HepG2 (cell line): ENCODE measurements at regions not wholly inside any gene's neighbourhood (a gene's known extent, or its start where the extent isn't known, plus 50 kb on each side); places are given as distances from the start of the nearest gene placed in this dataset.

Experiments used
- ATAC-seq: fragments of 200-7000 bp; cut with Tn5 transposase; 3 replicates; pipeline ENCODE4 v1.9.1; 2020; ENCODE audit warnings: mild to moderate bottlenecking, moderate library complexity
- BruUV-seq: library from RNA; stranded (reverse); fragments of 400-500 nt; replicated peaks from 2 replicates; lab custom pipeline; 2021; lab: Mats Ljungman, UMichigan
- CTCF ChIA-PET: fragments of 300-600 bp; formaldehyde crosslinking; extraction: SDS; loops from one replicate; lab custom pipeline; 2021; ENCODE audit warnings: low total read pairs, inconsistent platforms, low intra/inter-chr PET ratio; lab: Yijun Ruan, JAX
- POLR2A ChIA-PET: fragments of 350-600 bp; sonication (Branson Sonifier 250); formaldehyde crosslinking; loops from one replicate; lab custom pipeline; 2020; ENCODE audit warnings: antibody characterized with exemption, inconsistent platforms; lab: Yijun Ruan, JAX
- DNase-seq: peaks from one replicate; pipeline ENCODE4 v3.0.0-alpha.2; 2015; ENCODE audit warnings: low spot score
- FAIRE-seq: peaks from 3 replicates; lab custom pipeline; 2011; peaks lifted over from hg19 to GRCh38; lab: Jason Lieb, UNC
- H2AFZ ChIP-seq: one replicate; pipeline ENCODE4 v1.6.1; 2011; ENCODE audit warnings: low read length, inconsistent platforms
- H3K27ac ChIP-seq: fragments of 300-600 bp; 3 replicates; pipeline ENCODE4 v1.8.0; 2011; ENCODE audit warnings: mixed run types, mild to moderate bottlenecking, mixed read lengths, low read length, inconsistent platforms; ENCODE audit not compliant: insufficient read depth; ENCODE audit errors: extremely low read length
- H3K27me3 ChIP-seq, 2 experiments: fragments of 200-600 bp in 1 of 2; 2 replicates in 1 of 2; 3 replicates in 1 of 2; pipeline versions ENCODE4 v1.6.0 to v1.8.0; 2011; ENCODE audit warnings: low read length in 2 of 2, mild to moderate bottlenecking in 2 of 2, moderate library complexity in 2 of 2, inconsistent platforms in 1 of 2; ENCODE audit not compliant: insufficient read depth in 2 of 2, control insufficient read depth in 1 of 2
- H3K36me3 ChIP-seq, 2 experiments: fragments of 200-600 bp in 1 of 2; replicated peaks in 1 of 2; 2 replicates in 1 of 2; 3 replicates in 1 of 2; pipeline versions ENCODE4 v1.5.1 to v1.8.0; 2011; ENCODE audit warnings: low read length in 2 of 2, inconsistent platforms in 1 of 2; ENCODE audit not compliant: insufficient read depth in 2 of 2, control insufficient read depth in 1 of 2
- H3K4me1 ChIP-seq: 2 replicates; pipeline ENCODE4 v1.5.1; 2012; ENCODE audit warnings: low read length, inconsistent platforms; ENCODE audit not compliant: insufficient read depth
- H3K4me2 ChIP-seq: 2 replicates; pipeline ENCODE4 v1.6.0; 2011; ENCODE audit warnings: low read depth, low read length, inconsistent platforms
- H3K4me3 ChIP-seq, 3 experiments: fragments of 200-600 bp in 1 of 3; sonication (generic), shearing (Covaris generic) in 1 of 3; replicated peaks in 1 of 3; 2 replicates each; pipeline ENCODE4 v1.5.1; 2011 to 2016; ENCODE audit warnings: low read length in 3 of 3, inconsistent platforms in 2 of 3, low read depth in 2 of 3, mild to moderate bottlenecking in 2 of 3, control low read depth in 1 of 3, mixed read lengths in 1 of 3; ENCODE audit not compliant: insufficient read depth in 1 of 3
- H3K79me2 ChIP-seq: one replicate; pipeline ENCODE4 v1.6.1; 2011; ENCODE audit warnings: low read length, inconsistent platforms; ENCODE audit not compliant: insufficient read depth
- H3K9ac ChIP-seq: 2 replicates; pipeline ENCODE4 v1.6.0; 2011; ENCODE audit warnings: mild to moderate bottlenecking, low read depth, low read length, inconsistent platforms; ENCODE audit not compliant: insufficient read depth
- H3K9me3 ChIP-seq: 2 replicates; pipeline ENCODE4 v1.5.1; 2012; ENCODE audit warnings: mild to moderate bottlenecking, low read length
- H4K20me1 ChIP-seq: 2 replicates; pipeline ENCODE4 v1.6.0; 2011; ENCODE audit warnings: inconsistent platforms, mild to moderate bottlenecking, low read length, moderate library complexity; ENCODE audit not compliant: insufficient read depth
- ELF1 ChIP-seq: sonication (generic); formaldehyde crosslinking; IDR thresholded peaks from 2 replicates; pipeline ENCODE4 v1.4.0; 2020; ENCODE audit warnings: missing genetic modification reagents
- GATAD1 ChIP-seq: IDR thresholded peaks from 2 replicates; pipeline ENCODE4 v1.6.1; 2016; ENCODE audit warnings: missing genetic modification reagents, missing compliant biosample characterization
- JARID2 ChIP-seq: sonication (generic); formaldehyde crosslinking; IDR thresholded peaks from 2 replicates; pipeline ENCODE4 v1.8.1; 2023; ENCODE audit warnings: missing genetic modification reagents, inconsistent platforms; ENCODE audit not compliant: insufficient replicate concordance
- LCORL ChIP-seq, 2 experiments: fragments of 450-650 bp in 1 of 2; sonication (generic) in 1 of 2; formaldehyde crosslinking in 1 of 2; IDR thresholded peaks; 2 replicates each; pipeline versions ENCODE4 v1.5.0 to v1.6.1; 2017 to 2020; ENCODE audit warnings: antibody characterized with exemption in 1 of 2, missing genetic modification reagents in 1 of 2
- MLLT10 ChIP-seq: sonication (generic); formaldehyde crosslinking; IDR thresholded peaks from 2 replicates; pipeline ENCODE4 v1.4.0; 2020; ENCODE audit warnings: missing genetic modification reagents
- MTF1 ChIP-seq: sonication (generic); formaldehyde crosslinking; IDR thresholded peaks from 2 replicates; pipeline ENCODE4 v1.5.0; 2020; ENCODE audit warnings: missing genetic modification reagents
- RAD21 ChIP-seq: fragments of 450-650 bp; formaldehyde crosslinking; IDR thresholded peaks from 2 replicates; pipeline ENCODE4 v1.5.0; 2020; ENCODE audit warnings: mild to moderate bottlenecking
- SPEN ChIP-seq: sonication (generic); formaldehyde crosslinking; IDR thresholded peaks from 2 replicates; pipeline ENCODE4 v1.5.1; 2020; ENCODE audit warnings: low read depth, mild to moderate bottlenecking, missing genetic modification reagents
- ZBTB2 ChIP-seq: sonication (generic); formaldehyde crosslinking; IDR thresholded peaks from 2 replicates; pipeline ENCODE4 v1.8.0; 2022; ENCODE audit warnings: low read depth, missing genetic modification reagents
- ZKSCAN8 ChIP-seq: IDR thresholded peaks from 2 replicates; pipeline ENCODE4 v1.6.1; 2016; ENCODE audit warnings: borderline replicate concordance, missing genetic modification reagents, missing compliant biosample characterization
- ZMYM2 ChIP-seq: sonication (generic); formaldehyde crosslinking; IDR thresholded peaks from 2 replicates; pipeline ENCODE4 v1.8.0; 2022; ENCODE audit warnings: mild to moderate bottlenecking, missing genetic modification reagents
- ZNF180 ChIP-seq: sonication (generic); formaldehyde crosslinking; IDR thresholded peaks from 2 replicates; pipeline ENCODE4 v1.4.0; 2020; ENCODE audit warnings: low read depth, missing genetic modification reagents, borderline replicate concordance
- ZNF24 ChIP-seq: fragments of 450-650 bp; IDR thresholded peaks from 2 replicates; pipeline ENCODE4 v1.6.1; 2017; ENCODE audit warnings: antibody characterized with exemption, mild to moderate bottlenecking
- ZNF343 ChIP-seq: sonication (generic); formaldehyde crosslinking; IDR thresholded peaks from 2 replicates; pipeline ENCODE4 v1.4.0; 2020; ENCODE audit warnings: mild to moderate bottlenecking, missing genetic modification reagents
- ZNF782 ChIP-seq: sonication (generic); formaldehyde crosslinking; IDR thresholded peaks from 2 replicates; pipeline ENCODE4 v1.4.0; 2020; ENCODE audit warnings: missing genetic modification reagents, mild to moderate bottlenecking, borderline replicate concordance
- WGBS: methylation state at CpG from one replicate; pipeline ENCODE4 v1.1.6; 2017; ENCODE audit warnings: low lambda C conversion rate; 5-methylcytosine and 5-hydroxymethylcytosine counted together
- in situ Hi-C: cut with HindIII; loops from 2 replicates; pipeline ENCODE4 v1.10.0; 2017; ENCODE audit warnings: low pct_unique_long_range_greater_than_20kb; ENCODE audit not compliant: extremely low pct_ligation_motif_present
- intact Hi-C: fragments of 100-400 bp; cut with micrococcal nuclease; formaldehyde crosslinking; loops from one replicate; pipeline ENCODE4 v1.10.0; 2022; ENCODE audit not compliant: unreplicated experiment

DNA sequence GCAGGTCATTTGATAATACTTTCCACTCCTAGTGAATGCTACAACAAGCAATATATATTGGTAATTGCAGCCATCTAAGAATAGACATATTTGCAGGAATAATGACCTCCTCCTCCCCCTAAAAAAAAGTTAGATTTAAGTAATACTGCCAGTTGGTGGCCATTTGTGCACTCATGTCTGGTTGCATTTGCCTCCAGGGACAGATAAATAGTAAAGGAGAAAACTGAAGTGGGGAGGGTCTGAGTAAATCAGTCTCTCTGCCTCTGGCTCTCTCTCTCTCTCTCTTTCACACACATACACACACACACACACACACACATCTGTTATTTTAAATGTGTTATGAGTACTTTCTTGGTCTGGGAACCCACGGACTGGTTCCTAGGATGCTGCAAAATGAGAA is 125.5 kb upstream of the UQCRFS1 start:
- Histone ChIP-seq H3K27me3 (no peaks in the 10 kb centered on the region; a peak in 1 of 5 replicates), H3K79me2 (no peaks in the 10 kb centered on the region), H3K4me3 (no peak overlapping the region), H4K20me1 (no peaks in the 10 kb centered on the region), H2AFZ (no peak overlapping the region), H3K9me3 (peaks cover 38% of the 10 kb centered on the region), H3K36me3 (no peaks in the 10 kb centered on the region), H3K9ac (no peak overlapping the region), H3K4me1 (no peaks in the 10 kb centered on the region), H3K4me2 (no peak overlapping the region), H3K27ac (no peak overlapping the region)
- in situ Hi-C loops (no loop called here), intact Hi-C loops (no loop called here)
- POLR2A ChIA-PET: no interaction called here
- no TSS peak for BruUV-seq
- TF ChIP-seq ZNF782 (no peak), MLLT10 (CRISPR knock-in tag) (no peak), RAD21 (CRISPR knock-in tag) (no peak), SPEN (CRISPR knock-in tag) (no peak), MTF1 (no peak), GATAD1 (no peak), ZMYM2 (CRISPR knock-in tag) (no peak), ZNF24 (no peak), ZKSCAN8 (CRISPR knock-in tag) (no peak), ELF1 (CRISPR knock-in tag) (no peak), ZNF180 (CRISPR knock-in tag) (no peak), ZNF343 (no peak), ZBTB2 (CRISPR knock-in tag) (no peak), JARID2 (no peak), LCORL (IDR thresholded peaks at IDR 0.05) (no peak), LCORL (CRISPR knock-in tag; IDR thresholded peaks at IDR 0.05) (no peak)
- no peak for ATAC-seq
- no peak for DNase-seq
- 0% methylated on average over 1 of the region's 1 CpG for WGBS
- CTCF ChIA-PET: no interaction called here
- no peak for FAIRE-seq
